ENCODE measurements at regions not wholly inside any gene's neighbourhood (a gene's known extent, or its start where the extent isn't known, plus 50 kb on each side); places are given as distances from the start of the nearest gene placed in this dataset.
A peak's percentile ranks its signal among the peaks of the same experiment; 100 is the strongest.
"Not testable (repeated sequence)": the region's sequence is repeated elsewhere in the genome, so short reads cannot be mapped to it uniquely, and the experiment has no call there.

GRCh38 chr3:10109-10996 is 186.2 kb upstream of the CHL1 start:
- peak; percentile 43 for DNase-seq

- no peak for DNase-seq
Measured at GRCh38 chr3:11734-12133, 184.8 kb upstream of the CHL1 start.

- DNase-seq: no peak
Measured at GRCh38 chr3:14652-15051, 181.9 kb upstream of the CHL1 start.

- no peak for DNase-seq
Measured at GRCh38 chr3:16366-16765, 180.2 kb upstream of the CHL1 start.

- DNase-seq: no peak
Measured at GRCh38 chr3:20421-20820, 176.1 kb upstream of the CHL1 start.

- DNase-seq: no peak
Measured at GRCh38 chr3:24006-24405, 172.6 kb upstream of the CHL1 start.

- no peak for DNase-seq
Measured at GRCh38 chr3:25056-25455, 171.5 kb upstream of the CHL1 start.

- not testable (repeated sequence) for DNase-seq
Measured at GRCh38 chr3:35985-36384, 160.6 kb upstream of the CHL1 start.

- peak; percentile 14 for DNase-seq
Measured at GRCh38 chr3:42871-43744, 153.5 kb upstream of the CHL1 start.

- DNase-seq: no peak
Measured at GRCh38 chr3:44028-44676, 152.4 kb upstream of the CHL1 start.

GRCh38 chr3:44941-45340 is 151.6 kb upstream of the CHL1 start:
- not testable (repeated sequence) for DNase-seq

- DNase-seq: no peak
Measured at GRCh38 chr3:46576-46975, 150.0 kb upstream of the CHL1 start.

GRCh38 chr3:53441-53840 is 143.1 kb upstream of the CHL1 start:
- not testable (repeated sequence) for DNase-seq

GRCh38 chr3:54240-54639 is 142.3 kb upstream of the CHL1 start:
- no peak for DNase-seq

- DNase-seq: no peak
Measured at GRCh38 chr3:56672-57071, 139.9 kb upstream of the CHL1 start.

- no peak for DNase-seq
Measured at GRCh38 chr3:59854-60253, 136.7 kb upstream of the CHL1 start.

GRCh38 chr3:63095-63765 is 133.3 kb upstream of the CHL1 start:
- no peak for DNase-seq

GRCh38 chr3:69690-70089 is 126.9 kb upstream of the CHL1 start:
- no peak for DNase-seq

- no peak for DNase-seq
Measured at GRCh38 chr3:72776-73175, 123.8 kb upstream of the CHL1 start.

- DNase-seq: no peak
Measured at GRCh38 chr3:73271-73670, 123.3 kb upstream of the CHL1 start.

GRCh38 chr3:74676-75243 is 121.8 kb upstream of the CHL1 start:
- no peak for DNase-seq

- no peak for DNase-seq
Measured at GRCh38 chr3:75260-75659, 121.3 kb upstream of the CHL1 start.

GRCh38 chr3:79542-79941 is 117.0 kb upstream of the CHL1 start:
- no peak for DNase-seq
